C4-2B (cell line): ENCODE measurements at regions not wholly inside any gene's neighbourhood (a gene's known extent, or its start where the extent isn't known, plus 50 kb on each side); places are given as distances from the start of the nearest gene placed in this dataset.
"Not testable (repeated sequence)": the region's sequence is repeated elsewhere in the genome, so short reads cannot be mapped to it uniquely, and the experiment has no call there.

Experiments
- H3K27ac ChIP-seq: fragments of 450-650 bp; 2 replicates; pipeline ENCODE4 v1.5.1; 2017
- ZFX ChIP-seq: fragments of 450-650 bp; IDR thresholded peaks from 2 replicates; pipeline ENCODE4 v1.6.1; 2017
- TF ChIP-seq, protein P1 (sequence below): fragments of 450-650 bp; conservative IDR thresholded peaks from 2 replicates; pipeline ENCODE4 v1.5.1; 2017; ENCODE audit warnings: mild to moderate bottlenecking

DNA sequence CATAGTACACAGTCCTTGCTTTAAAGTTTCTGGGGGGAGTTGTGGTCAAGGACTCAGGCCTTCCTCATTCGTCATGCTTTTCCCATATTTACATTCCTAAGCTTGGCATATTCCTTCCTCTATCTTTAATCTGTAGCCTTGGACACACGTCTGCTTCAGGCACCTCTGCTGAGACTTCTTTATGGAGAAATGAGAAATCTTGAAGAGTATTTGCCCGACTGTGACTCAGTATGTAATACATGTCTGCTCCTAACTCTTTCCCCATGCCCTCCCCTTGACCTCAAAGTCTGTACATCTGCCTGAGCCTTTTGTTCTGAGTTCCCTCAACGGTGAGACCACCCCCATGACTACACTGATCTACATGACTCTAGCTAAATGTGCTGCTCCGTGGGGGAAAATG is 246.1 kb downstream of the SI start:
- no peak overlapping the region for H3K27ac ChIP-seq

DNA sequence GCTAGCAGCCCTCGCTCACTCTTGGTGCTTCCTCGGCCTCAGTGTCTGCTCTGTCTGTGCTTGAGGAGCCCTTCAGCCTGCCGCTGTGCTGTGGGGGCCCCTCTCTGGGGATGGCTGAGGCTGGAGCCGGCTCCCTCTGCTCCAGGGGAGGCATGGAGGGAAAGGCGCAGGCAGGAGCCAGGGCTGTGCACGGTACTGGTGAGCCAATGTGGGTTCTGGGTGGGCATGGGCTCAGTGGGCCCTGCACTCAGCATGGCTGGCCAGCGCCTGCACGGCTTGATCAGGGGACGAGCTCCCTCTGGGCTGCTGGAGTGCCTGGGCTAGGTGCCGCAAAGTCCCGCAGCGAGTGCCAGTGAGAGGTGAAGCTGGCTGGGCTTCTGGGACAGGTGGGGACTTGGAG is 260.0 kb downstream of the SI start:
- no peak for TF ChIP-seq ZFX
- TF ChIP-seq, protein P1, sequence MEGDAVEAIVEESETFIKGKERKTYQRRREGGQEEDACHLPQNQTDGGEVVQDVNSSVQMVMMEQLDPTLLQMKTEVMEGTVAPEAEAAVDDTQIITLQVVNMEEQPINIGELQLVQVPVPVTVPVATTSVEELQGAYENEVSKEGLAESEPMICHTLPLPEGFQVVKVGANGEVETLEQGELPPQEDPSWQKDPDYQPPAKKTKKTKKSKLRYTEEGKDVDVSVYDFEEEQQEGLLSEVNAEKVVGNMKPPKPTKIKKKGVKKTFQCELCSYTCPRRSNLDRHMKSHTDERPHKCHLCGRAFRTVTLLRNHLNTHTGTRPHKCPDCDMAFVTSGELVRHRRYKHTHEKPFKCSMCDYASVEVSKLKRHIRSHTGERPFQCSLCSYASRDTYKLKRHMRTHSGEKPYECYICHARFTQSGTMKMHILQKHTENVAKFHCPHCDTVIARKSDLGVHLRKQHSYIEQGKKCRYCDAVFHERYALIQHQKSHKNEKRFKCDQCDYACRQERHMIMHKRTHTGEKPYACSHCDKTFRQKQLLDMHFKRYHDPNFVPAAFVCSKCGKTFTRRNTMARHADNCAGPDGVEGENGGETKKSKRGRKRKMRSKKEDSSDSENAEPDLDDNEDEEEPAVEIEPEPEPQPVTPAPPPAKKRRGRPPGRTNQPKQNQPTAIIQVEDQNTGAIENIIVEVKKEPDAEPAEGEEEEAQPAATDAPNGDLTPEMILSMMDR: no peak

More for the DNA sequence above, 246.1 kb downstream of the SI start:
- no peak for TF ChIP-seq ZFX
- TF ChIP-seq, protein P1: no peak

DNA sequence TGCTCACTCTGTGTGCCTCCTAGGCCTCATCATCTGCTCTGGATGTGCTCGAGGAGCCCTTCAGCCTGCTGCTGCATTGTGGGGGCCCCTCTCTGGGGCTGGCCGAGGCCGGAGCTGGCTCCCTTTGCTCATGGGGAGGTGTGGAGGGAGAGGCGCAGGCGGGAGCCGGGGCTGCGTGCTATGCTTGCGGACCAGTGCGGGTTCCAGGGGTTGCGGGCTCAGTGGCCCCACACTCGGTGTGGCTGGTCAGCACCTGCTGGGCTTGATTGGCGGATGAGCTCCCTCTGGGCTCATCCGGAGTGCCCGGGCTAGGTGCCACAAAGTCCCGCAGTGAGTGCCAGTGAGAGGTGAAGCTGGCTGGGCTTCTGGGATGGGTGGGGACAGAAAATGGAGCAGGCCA is 264.2 kb downstream of the SI start:
- no peak overlapping the region for H3K27ac ChIP-seq
- no peak for TF ChIP-seq ZFX
- TF ChIP-seq, protein P1: no peak

More for the DNA sequence above, 260.0 kb downstream of the SI start:
- H3K27ac ChIP-seq: no peak overlapping the region

DNA sequence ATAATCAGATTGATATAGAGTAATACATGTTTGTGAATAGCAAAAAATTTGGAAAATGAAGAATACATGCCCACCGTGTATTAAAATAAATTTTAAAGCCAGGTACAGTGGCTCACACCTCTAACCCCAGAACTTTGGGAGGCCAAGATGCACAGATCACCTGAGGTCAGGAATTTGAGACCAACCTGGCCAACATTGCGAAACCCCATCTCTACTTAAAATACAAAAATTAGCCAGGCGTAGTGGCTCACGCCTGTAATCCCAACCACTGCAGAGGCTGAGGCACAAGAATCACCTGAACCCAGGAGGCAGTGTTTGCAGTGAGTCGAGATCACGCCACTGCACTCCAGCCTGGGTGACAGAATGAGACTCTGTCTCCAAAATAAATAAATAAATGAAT is 266.3 kb downstream of the SI start:
- no peak overlapping the region for H3K27ac ChIP-seq
- TF ChIP-seq, protein P1: no peak
- TF ChIP-seq ZFX: no peak

DNA sequence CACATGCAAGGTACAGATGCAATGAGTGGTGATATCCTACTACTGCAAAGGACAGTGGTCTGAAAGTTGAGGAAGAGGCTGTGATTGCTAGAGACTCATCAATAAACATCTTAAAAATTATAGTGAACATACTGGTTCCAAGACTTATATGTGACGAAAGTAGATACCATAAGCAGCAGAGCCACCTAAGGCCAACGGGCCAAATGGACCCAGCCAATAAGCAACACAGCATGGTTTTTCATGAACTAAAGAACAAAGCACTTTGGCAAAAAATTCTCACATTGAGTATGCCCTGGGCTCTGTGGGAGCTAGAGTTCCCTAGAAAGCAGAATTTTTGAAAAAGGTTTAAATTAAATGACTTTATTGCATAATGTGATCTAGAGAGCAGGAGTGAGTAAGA is 272.1 kb downstream of the SI start:
- TF ChIP-seq, protein P1: peak; percentile 73
- no peak for TF ChIP-seq ZFX
- H3K27ac ChIP-seq: no peak overlapping the region

DNA sequence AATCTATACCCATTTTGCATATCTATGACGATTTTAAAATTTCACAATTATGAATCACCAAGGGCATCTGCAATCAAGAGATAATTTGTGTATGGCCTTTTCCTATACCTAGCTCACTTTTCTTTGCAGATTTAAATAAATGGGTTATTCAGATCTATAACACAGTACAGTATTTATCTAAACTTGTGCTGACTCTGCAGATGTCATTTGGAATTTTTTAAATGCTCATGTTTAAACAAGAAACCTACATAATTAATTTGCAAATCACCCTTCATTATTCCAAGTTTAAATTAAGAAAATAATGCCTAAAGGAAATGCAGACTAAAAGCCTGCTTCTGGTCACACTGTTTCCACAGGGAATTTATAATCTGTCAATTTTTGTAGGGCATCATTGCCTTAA is 284.2 kb downstream of the SI start:
- H3K27ac ChIP-seq: no peak overlapping the region

DNA sequence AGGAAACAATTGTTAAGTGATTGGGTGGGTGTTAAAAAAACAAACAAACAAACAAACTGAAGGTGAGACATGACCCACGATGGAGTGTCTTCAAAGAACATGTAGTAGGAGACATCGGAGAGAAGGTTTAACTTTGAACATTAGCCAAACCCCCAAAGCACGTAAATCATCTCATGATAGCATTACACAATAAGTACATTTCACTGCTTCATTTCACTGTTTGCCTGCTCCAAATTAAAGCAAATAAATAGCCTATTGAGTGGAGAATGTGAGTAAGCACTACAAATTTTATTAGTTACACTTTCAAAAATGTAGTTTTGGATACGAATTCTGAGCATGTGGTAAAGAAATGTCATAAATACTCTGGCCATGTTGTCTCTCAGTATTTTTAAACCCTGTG is 287.0 kb downstream of the SI start:
- TF ChIP-seq, protein P1: no peak
- no peak for TF ChIP-seq ZFX
- no peak overlapping the region for H3K27ac ChIP-seq

More for the DNA sequence above, 284.2 kb downstream of the SI start:
- TF ChIP-seq, protein P1: no peak
- TF ChIP-seq ZFX: no peak

DNA sequence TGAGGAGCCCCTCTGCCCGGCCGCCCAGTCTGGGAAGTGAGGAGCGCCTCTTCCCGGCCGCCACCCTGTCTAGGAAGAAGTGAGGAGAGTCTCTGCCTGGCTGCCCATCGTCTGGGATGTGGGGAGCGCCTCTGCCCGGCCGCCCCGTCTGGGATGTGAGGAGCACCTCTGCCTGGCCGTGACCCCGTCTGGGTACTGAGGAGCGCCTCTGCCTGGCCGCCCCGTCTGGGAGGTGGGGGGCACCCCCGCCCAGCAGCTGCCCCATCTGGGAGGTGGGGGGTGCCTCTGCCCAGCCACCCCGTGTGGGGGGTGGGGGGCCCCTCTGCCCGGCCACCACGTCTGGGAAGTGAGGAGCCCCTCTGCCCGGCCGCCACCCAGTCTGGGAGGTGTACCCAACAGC is 293.9 kb downstream of the SI start:
- H3K27ac ChIP-seq: not testable (repeated sequence)
